GM13977 (cell line): ENCODE measurements at regions not wholly inside any gene's neighbourhood (a gene's known extent, or its start where the extent isn't known, plus 50 kb on each side); places are given as distances from the start of the nearest gene placed in this dataset.

Source experiments
- DNase-seq: peaks from one replicate; pipeline ENCODE4 v3.0.0; 2012; ENCODE audit warnings: low spot score
- in situ Hi-C: fragments of 300-500 bp; cut with MboI; formaldehyde crosslinking; loops from one replicate; pipeline ENCODE4 v1.12.0; 2022; ENCODE audit warnings: low sequenced_read_pairs, low pct_unique_long_range_greater_than_20kb, mixed read lengths, inconsistent platforms; ENCODE audit not compliant: unreplicated experiment
- TF ChIP-seq, protein P1 (sequence below): IDR thresholded peaks from 2 replicates; pipeline ENCODE4 v1.5.1; 2012; ENCODE audit warnings: mild to moderate bottlenecking, control low read depth; ENCODE audit not compliant: insufficient read depth; ENCODE audit errors: extremely low read depth, missing control alignments

DNA sequence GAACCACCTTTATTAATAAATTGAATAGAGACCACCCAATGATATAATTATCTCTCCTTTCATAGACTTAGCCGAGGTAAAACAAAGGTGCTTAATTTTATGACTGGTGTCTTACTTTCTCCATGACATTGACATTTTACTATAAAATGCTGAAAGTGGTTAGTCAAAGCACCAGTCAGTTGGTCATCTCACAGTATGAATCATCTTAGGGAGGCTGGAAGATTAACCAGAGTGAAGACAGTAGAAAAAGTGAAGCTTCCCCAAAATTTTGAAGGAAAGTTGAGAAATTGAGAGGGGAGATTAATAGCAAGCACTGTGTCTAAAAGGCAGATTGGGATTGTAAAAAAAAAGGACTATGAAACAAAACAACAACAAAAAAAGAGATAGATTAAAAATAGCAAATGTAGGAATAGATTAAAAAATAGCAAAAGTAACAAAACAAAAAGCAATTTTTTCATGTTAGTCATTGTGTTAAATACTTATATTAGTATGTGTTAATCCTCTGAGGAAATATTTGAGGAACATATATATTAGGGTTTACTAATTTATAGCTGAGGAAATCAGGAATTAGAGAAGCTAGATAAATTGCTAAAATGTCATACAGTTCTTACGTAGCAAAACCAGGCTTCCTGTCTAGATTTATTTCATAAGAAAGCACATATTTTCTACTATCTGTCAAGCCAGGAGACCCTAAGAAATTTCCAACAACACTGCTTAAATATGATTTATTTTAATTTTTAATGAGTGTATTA lies 557.3 kb upstream of the ANO5 start:
- TF ChIP-seq, protein P1, sequence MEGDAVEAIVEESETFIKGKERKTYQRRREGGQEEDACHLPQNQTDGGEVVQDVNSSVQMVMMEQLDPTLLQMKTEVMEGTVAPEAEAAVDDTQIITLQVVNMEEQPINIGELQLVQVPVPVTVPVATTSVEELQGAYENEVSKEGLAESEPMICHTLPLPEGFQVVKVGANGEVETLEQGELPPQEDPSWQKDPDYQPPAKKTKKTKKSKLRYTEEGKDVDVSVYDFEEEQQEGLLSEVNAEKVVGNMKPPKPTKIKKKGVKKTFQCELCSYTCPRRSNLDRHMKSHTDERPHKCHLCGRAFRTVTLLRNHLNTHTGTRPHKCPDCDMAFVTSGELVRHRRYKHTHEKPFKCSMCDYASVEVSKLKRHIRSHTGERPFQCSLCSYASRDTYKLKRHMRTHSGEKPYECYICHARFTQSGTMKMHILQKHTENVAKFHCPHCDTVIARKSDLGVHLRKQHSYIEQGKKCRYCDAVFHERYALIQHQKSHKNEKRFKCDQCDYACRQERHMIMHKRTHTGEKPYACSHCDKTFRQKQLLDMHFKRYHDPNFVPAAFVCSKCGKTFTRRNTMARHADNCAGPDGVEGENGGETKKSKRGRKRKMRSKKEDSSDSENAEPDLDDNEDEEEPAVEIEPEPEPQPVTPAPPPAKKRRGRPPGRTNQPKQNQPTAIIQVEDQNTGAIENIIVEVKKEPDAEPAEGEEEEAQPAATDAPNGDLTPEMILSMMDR, result no peak
- in situ Hi-C loops, result no loop called here
- DNase-seq, result no peak

DNA sequence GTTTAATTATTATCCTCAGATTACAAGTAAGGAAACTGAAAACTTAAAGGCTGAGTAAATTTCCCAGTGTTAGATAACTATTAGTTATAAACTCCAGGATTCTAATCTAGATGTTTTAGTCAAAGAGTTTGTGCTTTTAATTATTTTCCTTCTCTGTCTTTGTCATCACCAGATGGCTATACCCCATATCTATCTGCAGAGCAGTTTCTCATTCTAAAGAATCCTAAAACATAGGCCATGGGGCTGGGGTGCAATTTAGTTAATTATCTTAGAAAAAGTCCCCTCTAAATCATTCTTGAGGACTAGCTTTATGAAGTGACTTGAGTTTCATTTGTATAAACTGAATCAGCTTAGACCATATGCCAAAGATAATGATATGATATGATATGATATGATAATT lies 556.3 kb upstream of the ANO5 start:
- TF ChIP-seq, protein P1, result no peak
- no peak for DNase-seq
- in situ Hi-C loops, result no loop called here

DNA sequence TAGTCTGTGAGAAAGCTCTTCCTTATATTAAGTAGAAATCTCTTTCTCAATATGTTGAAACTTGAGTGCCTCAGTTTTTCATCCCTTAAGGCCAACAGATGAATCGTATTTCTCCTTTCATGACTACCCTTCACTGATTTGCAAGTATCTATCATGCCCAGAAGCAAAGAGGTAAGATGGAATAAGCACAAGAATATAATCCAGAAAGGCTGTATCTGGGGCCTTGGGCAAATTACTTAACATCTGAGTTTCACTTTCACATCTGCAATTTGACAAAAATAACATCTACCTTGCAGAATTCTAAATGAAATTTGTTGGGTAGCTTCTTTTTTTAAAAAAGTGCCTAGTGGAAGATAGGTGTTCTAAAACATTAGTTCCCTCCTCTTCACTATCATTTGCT lies 552.4 kb upstream of the ANO5 start:
- no peak for DNase-seq
- TF ChIP-seq, protein P1, result no peak
- in situ Hi-C loops, result no loop called here

DNA sequence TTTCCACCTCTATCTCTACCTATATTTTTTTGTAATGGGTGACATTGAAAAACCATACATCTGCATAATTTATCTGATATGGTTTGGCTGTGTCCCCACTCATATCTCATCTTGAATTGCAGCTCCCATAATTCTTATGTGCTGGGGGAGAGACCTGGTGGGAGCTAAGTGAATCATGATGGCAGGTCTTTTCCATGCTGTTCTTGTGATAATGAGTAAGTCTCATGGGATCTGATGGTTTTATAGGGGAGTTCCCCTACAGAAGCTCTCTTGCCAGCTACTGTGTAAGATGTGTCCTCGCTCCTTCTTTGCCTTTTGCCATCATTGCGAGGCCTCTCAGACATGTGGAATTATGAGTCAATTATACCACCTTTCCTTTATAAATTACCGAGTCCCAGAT lies 551.0 kb upstream of the ANO5 start:
- in situ Hi-C loops, result no loop called here
- TF ChIP-seq, protein P1, result no peak

DNA sequence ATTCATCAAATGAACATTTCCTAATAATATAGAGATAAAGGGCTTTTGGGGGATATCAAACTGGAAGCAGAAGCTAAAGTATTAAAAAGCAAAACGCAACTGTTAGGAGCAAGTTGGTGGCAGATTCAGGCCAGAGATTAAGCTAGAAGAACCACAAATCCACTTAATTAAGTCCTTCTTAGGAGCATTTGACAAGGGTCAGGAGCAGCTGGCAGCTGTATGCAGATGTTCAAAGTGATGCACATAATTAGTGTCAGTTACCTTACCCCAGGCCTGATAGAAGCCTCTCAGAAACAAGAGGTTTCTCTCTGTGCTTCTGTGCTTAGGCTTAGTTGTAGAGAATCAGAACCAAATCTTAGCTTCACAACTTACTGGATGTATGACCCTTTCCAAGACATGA lies 546.5 kb upstream of the ANO5 start:
- in situ Hi-C loops, result no loop called here
- no peak for DNase-seq
- TF ChIP-seq, protein P1, result no peak

More for the DNA sequence above, 551.0 kb upstream of the ANO5 start:
- DNase-seq, result no peak

DNA sequence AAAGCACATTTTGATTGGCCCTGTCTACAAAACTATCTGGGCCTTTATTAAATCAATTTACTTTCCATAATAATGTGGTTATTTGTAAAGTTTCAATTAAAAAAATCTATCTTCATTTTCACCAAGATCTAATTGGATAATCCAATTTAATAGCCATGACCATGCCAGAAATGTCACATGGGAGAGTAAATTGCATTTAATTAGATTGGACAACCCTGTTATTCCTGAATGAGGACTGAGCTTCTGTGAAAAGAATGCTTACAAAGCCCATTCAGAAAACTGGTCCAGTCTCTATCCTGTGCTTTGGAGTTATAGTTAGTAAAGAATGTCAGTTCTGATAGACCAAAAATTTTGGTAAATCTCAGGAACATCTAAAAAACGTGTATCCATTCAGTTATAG lies 541.9 kb upstream of the ANO5 start:
- TF ChIP-seq, protein P1, result no peak
- in situ Hi-C loops, result no loop called here
- DNase-seq, result no peak
